ENCODE measurements at regions not wholly inside any gene's neighbourhood (a gene's known extent, or its start where the extent isn't known, plus 50 kb on each side); places are given as distances from the start of the nearest gene placed in this dataset.

DNA sequence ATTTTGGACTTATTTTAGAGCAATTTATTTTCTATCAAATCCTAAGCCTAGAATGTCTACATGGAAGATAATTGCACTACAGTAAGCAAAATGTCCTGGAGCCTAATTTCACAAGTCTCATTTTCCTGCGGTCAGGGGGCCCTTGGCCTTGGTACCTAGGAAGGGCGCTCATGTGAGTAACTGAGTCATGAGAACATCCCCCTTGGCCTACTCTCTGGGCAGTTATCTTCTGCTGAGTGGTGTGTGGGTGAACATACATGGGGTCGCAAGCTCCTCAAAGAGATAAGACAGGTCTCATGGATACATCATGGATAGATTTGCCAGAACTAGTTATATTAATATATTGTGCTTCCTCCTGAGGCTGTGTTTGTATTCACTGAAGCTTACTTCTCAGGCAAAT, 211.2 kb upstream of the MARCKS start:
- Histone ChIP-seq H3K27me3 (no peaks in the 10 kb centered on the region), H3K4me1 (peaks cover 0 to 4% (median 0%) of the 10 kb centered on the region in 4 donors), H3K36me3 (no peaks in the 10 kb centered on the region), H3K27ac (no peak overlapping the region), H3K9me3 (no peaks in the 10 kb centered on the region), H3K4me3 (no peak overlapping the region)
- TF ChIP-seq, protein P1, sequence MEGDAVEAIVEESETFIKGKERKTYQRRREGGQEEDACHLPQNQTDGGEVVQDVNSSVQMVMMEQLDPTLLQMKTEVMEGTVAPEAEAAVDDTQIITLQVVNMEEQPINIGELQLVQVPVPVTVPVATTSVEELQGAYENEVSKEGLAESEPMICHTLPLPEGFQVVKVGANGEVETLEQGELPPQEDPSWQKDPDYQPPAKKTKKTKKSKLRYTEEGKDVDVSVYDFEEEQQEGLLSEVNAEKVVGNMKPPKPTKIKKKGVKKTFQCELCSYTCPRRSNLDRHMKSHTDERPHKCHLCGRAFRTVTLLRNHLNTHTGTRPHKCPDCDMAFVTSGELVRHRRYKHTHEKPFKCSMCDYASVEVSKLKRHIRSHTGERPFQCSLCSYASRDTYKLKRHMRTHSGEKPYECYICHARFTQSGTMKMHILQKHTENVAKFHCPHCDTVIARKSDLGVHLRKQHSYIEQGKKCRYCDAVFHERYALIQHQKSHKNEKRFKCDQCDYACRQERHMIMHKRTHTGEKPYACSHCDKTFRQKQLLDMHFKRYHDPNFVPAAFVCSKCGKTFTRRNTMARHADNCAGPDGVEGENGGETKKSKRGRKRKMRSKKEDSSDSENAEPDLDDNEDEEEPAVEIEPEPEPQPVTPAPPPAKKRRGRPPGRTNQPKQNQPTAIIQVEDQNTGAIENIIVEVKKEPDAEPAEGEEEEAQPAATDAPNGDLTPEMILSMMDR (IDR thresholded peaks at IDR 0.05), result no peak
- DNase-seq, result no peak
- intact Hi-C loops (cut with DNase I; ENCODE audit: low total_unique reads), result no loop called here

DNA sequence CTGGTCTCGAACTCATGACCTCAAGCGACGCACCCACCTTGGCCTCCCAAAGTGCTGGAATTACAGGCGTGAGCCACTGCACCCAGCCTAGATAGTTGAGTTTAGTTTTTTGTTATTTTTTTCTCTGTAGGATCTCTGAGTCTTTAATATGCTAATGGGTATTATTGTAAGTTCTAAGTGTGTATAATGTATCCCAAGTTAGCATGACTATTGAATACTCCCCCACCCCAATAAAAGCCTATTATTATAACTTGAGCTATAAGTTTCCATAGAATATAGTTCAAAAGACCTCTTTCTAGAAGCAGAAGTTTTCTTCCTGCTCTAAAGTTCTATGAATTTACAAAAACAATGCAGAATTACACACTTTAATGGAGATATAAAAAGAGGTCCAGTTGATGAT, 210.4 kb upstream of the MARCKS start:
- Histone ChIP-seq H3K4me3 (no peak overlapping the region), H3K9me3 (no peaks in the 10 kb centered on the region), H3K27ac (no peak overlapping the region), H3K27me3 (no peaks in the 10 kb centered on the region), H3K4me1 (peaks cover 0 to 4% (median 0%) of the 10 kb centered on the region in 4 donors), H3K36me3 (no peaks in the 10 kb centered on the region)
- TF ChIP-seq, protein P1 (IDR thresholded peaks at IDR 0.05), result no peak
- DNase-seq, result no peak
- intact Hi-C loops (cut with DNase I; ENCODE audit: low total_unique reads), result no loop called here

DNA sequence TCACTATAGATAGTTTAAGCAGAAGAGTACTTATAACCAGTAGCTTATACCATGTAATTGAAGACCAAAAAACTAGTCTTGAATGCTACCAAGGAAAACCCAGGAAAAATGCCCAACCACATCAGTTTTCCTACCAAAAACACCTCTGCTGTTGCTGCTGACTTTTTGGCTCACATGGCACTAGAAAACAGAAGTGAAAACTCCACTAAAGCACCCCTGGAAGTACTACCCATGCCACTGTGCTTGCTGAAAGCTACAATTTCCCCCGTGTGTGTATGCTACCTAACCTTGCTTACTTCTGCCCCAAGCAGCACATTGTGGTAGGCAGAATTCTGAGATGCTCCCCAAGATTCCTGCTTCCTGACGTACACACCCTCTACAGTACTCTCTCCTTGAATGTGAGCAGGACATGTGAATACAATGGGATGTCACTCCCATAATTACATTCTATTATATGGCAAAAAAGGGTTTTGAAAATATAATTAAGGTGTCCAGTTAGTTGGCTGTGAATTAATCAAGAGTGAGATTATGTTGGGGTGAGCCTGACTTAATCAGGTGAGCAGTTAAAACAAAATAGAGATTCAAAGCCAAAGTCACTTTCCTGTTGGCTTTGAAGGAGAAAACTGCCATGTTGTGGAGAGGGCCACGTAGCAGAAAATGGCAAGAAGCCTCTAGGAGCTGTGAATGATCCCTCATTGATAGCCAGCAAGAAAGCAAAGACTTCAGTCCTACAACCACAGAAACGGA, 209.8 kb upstream of the MARCKS start:
- TF ChIP-seq, protein P1 (IDR thresholded peaks at IDR 0.05), result no peak
- H3K4me1 ChIP-seq, result peaks cover 0 to 4% (median 0%) of the 10 kb centered on the region in 4 donors
- no peaks in the 10 kb centered on the region for H3K27me3 ChIP-seq
- no peaks in the 10 kb centered on the region for H3K9me3 ChIP-seq
- DNase-seq, result no peak
- intact Hi-C loops (cut with DNase I; ENCODE audit: low total_unique reads), result no loop called here
- H3K4me3 ChIP-seq, result no peak overlapping the region
- H3K36me3 ChIP-seq, result no peaks in the 10 kb centered on the region
- no peak overlapping the region for H3K27ac ChIP-seq

DNA sequence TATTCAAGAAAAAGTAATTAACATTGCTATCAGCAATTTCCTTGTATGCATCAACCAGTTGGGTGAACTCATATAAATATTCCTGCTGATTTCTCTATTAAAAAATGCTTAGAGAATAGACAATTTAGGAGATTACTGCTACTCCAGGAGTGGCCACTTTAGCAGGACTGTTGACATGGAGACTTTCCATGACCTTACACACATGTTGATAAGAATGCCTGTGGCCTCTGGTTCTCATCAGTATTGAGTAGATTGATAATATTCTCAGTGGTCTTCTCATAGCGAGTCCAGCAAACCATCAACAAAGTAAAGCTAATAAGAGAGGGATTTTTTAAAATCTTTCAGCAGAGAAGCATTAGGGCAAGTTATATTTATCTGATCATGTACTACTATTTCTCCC, 208.4 kb upstream of the MARCKS start:
- Histone ChIP-seq H3K9me3 (no peaks in the 10 kb centered on the region), H3K27ac (peak overlapping the region in 1 of 2 donors; percentile 8), H3K36me3 (no peaks in the 10 kb centered on the region), H3K4me3 (no peak overlapping the region), H3K4me1 (peaks cover 0 to 4% (median 2%) of the 10 kb centered on the region in 4 donors), H3K27me3 (no peaks in the 10 kb centered on the region)
- DNase-seq, result no peak
- TF ChIP-seq, protein P1 (IDR thresholded peaks at IDR 0.05), result no peak
- intact Hi-C loops (cut with DNase I; ENCODE audit: low total_unique reads), result no loop called here

DNA sequence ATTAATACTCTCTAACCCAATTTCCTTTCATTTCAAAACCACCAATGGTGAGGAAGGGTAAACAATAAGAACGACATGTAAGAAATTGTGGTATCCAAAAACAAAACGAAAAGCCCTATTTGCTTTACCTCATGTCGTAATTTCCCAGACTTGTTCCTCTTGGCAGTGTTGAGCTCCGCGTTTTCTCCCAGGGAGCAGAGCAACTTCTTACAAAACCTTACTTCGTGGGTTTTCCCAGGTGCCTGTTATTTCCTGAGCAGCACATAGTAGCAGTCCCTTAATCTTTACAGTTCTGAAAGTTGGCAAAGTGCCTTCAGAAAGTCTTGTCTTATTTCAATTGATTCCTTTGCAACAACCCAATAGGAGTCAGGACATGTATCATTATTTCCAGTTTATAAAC, 207.9 kb upstream of the MARCKS start:
- no peak overlapping the region for H3K27ac ChIP-seq
- H3K4me1 ChIP-seq, result peaks cover 0 to 8% (median 7%) of the 10 kb centered on the region in 4 donors
- intact Hi-C loops (cut with DNase I; ENCODE audit: low total_unique reads), result no loop called here

More for the DNA sequence above, 207.9 kb upstream of the MARCKS start:
- no peaks in the 10 kb centered on the region for H3K27me3 ChIP-seq
- H3K4me3 ChIP-seq, result peak overlapping the region in 1 of 2 donors; percentile 9
- H3K36me3 ChIP-seq, result no peaks in the 10 kb centered on the region
- TF ChIP-seq, protein P1 (IDR thresholded peaks at IDR 0.05), result no peak
- no peaks in the 10 kb centered on the region for H3K9me3 ChIP-seq
- DNase-seq, result no peak

All from tibial artery (tissue), 4 donors.